Medulla oblongata (tissue), 1 donor: ENCODE measurements at regions not wholly inside any gene's neighbourhood (a gene's known extent, or its start where the extent isn't known, plus 50 kb on each side); places are given as distances from the start of the nearest gene placed in this dataset.

Experiments used
- DNase-seq: peaks from one replicate; pipeline ENCODE4 v3.0.0-alpha.2; 2015; ENCODE audit errors: extremely low spot score

DNA sequence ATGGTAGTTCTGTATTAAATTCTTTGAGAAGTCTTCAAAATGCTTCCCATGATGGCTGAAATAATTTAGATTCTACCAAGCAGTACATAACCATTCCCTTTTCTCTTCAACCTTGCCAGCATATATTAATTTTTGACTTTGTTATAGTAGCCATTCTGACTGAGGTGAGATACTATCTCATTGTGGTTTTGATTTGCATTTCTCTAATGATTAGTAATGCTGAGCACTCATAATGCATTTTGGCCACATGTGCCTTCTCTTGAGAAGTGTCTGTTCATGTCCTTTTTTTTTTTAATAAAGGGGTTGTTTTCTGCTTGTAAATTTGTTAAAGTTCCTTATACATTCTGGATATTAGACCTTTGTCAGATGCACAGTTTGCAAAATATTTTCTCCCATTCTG is 173.9 kb downstream of the CALCRL start:
- no peak for DNase-seq

DNA sequence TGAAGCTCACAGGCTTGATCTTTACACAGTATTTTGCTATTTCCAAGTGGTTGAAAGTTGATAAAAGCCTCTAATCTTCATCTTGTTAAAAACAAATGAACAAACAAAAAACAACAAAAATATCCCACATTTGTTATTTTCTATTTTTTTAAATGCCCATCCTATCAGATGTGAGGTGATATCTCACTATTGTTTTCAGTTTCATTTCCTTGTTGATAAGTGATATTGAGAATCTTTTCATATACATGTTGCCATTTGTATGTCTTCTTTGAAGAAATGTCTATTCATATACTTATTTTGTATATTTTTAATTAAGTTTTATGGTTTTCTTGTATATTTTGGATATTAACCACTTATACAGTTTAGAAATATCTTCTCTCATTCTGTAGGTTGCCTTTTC is 175.8 kb downstream of the CALCRL start:
- DNase-seq, result no peak

DNA sequence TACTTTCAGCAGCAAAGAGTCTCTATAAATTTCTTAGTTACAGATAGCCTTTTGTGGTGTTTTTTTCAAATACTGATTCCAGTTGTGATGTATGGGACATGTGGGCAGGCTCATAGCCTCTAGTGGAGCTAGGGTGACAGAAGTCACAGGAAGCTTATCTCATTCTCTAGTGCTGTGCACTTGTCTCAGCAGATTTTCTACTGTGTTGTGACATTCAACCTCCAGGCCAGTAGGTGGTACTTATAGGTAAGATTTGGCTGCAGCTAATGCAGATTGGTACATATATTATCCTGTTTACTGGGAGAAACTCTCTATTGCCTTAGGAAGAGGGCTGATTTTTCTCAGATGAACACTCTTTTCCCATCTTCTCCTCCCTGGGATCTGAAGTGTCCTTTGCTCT is 176.2 kb downstream of the CALCRL start:
- no peak for DNase-seq

DNA sequence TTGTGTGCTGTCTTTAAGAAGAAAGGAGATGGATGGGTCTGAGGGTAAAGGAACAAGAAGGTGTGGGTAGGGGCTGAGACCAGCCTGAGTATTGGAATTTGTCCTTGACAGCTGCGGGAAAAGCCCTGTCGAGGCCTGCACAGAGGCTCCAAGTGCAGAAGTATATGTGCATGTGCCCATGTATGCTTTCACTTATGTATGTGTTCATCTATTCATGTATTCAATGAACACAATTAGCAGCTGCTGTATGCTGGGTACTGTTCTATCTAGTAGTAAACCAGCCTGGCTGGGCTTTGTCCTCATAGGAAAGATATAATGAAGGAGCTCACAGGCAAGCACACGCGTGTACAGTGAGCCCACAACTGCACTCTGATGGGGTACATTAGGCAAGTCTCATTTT is 181.4 kb downstream of the CALCRL start:
- DNase-seq, result no peak

DNA sequence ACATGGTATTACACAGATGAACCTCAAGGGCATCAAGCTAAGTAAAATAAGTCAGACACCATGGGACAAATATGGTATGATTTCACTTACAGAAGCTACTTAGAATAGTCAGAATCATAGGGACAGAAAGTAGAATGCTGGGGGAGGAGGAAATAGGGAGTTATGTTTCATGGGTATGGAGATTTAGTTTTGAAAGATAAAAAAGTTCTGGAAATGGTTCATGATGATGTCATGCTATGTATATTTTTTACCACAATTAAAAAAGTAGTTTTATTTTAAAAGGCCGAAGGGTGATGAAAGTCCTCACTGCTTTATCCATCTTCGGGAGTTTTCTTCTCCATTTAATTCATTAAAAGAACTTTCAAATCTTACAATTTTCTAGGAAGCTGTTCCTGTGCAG is 181.9 kb downstream of the CALCRL start:
- no peak for DNase-seq

DNA sequence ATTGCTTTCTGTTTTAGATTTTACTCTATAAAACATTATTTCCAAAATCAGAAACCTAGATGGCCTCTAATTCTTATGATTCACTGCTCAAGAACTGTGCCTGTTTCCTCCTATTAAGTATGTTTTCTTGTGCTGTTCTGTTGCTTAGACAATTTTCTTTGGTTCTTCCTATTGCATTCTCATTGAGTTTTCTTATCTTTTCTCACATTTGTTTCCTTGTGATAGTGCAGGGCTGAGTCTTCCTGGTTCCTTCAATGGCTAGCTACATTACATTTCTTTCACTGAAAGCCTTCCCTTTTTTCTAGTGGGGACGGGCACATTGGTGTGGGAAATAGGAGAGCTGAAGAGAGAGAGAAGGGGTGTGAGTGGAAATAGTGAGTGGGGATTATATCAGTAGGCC is 183.4 kb downstream of the CALCRL start:
- DNase-seq, result no peak

DNA sequence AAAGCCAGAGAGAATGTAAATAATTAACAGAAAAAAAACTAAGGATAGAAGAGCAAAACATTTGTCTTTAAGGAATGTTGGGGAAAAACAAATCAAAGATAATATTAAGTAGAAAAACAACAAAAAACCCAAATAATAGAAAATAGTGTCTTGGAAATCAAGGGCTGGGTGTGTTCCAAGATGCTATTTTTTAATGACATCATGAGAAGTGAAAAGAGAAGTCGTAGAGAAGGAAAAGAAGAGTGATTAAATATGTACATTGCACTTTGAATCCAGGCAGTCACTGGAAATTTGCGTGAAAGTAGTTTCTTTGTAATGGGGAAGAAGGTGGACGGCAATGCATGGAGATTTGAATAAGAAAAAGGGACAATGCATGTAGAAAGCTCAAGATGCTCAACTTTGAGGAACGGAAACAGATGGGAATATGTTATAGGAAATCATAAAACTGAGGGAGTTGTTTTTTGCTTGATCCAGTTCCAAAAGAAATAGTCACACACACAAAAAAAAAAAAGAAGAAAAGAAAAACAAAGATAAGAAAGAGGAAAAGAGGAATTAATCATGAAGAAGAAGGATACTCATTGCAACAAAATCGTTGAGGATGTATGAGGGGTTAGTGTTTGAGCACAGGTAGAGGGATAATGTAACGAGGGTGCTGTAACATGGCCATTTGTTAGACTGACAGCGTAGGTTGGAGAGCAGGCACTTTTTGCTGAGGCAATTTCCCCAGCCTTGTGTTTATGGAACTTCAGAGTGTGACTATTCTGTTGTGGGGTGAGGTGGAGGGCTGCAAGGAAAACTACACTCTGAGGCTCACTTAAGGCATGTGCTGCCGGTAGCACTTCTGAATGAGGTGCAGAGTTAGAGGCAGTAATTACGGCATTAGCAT is 184.1 kb downstream of the CALCRL start:
- no peak for DNase-seq

DNA sequence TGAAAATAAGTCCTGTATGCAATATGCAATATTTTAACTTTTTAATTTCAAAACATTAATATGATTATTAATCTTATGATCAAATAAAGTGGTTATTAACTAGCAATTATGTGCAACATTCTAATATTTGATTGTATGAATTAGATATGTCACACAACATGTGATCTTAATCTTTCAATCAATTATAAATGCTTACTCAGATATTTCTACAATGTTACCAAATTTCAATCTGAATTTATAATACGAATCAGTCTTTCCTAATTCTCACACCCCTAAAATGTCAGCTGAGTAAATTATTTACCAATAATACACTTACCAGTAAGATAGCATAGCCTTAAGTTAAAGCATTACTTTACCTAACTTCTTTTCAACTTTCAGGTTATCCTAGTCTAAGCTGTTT is 186.3 kb downstream of the CALCRL start:
- DNase-seq, result no peak

DNA sequence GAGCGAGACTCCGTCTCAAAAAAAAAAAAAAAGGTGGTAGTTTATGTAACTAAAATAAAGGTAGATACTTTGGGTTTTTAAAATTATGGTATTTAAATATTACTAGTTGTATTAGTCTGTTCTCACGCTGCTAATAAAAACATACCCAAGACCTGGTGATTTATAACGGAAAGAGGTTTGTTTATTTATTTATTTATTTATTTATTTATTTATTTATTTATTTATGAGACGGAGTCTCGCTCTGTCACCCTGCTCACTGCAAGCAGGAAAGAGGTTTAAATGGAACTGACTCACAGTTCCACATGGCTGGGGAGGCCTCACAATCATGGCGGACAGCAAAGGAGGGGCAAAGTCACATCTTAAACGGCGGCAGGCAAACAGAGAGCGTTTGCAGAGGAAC is 196.0 kb downstream of the CALCRL start:
- DNase-seq, result no peak

DNA sequence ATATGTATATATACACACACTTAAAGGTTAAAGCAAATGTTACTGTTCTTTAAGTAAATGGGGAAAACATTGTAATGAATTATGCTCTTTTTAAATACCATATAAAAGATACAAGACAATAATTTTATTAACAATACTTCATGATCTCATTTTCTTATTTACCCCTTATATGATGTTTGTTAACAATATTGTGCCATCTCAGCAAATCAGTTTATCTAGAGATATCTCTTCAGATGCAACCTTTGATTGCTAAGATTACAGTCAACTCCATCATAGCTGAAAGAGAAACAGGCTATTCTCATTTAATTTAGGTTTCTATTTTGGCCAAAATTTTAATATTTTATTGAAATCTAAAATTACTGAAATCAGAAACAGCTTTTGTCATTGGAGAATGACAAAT is 197.9 kb downstream of the CALCRL start:
- DNase-seq, result no peak

DNA sequence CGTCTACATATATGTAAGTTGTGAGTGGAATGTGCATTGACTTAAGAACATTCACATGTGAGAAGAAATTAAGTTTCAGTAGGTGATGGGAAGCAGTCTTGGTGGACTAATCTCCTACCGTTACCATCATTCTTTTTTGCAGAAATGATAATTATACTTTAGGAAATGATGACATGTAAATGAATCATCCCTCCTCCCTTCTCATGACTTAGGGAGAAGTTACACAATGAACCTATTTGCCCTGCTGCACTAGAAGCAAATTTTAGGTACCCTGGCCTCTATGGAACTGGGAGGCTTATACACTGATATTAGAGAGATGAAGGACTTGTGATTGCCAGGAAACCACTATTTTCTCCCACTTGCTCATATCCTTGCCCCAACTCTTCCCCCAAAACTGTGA is 214.2 kb downstream of the CALCRL start:
- DNase-seq, result no peak

DNA sequence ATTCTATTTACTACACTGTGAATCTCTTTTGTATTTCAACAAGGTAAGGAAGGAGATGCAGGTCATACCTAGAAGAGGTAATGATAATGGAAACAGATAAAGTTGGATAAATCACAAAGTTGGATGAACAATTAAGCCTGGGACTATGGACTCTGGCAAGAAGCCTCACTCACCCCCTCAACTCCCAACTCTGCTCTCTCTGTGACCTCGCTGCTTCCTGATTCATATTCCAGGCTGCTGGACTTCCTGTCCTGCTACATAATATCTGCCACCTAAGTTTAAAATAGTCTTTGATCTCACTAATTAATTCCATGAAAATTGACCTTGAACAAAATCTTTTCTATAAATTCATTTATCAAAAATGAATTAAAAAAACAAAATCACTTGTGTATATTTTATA is 215.3 kb downstream of the CALCRL start:
- no peak for DNase-seq

DNA sequence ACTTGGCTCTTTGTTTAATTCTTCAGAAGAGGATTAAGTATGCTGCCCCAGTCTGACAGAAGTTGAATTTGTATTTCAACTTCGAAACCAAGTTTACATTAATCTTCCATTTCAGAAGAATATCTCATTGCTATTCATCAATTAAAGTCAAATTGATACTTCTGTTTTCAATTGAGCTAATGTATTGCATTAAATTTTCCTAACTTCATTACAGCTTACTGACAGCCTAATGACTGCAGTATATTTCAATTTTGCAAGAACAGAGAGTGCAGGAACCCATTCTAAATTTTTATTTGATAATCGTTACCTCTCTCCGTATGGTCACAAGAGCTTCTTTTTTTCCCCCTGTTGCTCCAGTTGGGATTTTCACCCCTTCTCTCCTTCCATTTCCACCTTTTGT is 218.0 kb downstream of the CALCRL start:
- DNase-seq, result no peak

DNA sequence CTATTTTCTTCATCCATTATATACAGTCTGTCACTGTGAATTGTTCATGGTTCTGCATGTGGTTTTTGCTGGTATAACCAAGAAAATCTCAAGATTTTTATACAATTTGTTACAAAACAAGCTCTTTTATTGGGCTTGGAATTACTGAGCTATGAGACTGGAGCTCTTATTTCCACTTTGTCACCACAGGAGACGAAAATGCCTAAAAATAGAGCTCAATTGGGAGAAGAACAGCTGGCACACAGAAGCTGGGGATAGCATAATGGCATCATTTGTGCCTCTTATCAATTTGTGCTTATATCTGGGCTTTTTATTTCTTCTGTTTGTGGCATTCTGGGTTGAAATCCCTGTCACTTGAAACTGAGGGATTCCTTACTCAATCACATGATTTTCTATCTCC is 219.1 kb downstream of the CALCRL start:
- DNase-seq, result no peak

DNA sequence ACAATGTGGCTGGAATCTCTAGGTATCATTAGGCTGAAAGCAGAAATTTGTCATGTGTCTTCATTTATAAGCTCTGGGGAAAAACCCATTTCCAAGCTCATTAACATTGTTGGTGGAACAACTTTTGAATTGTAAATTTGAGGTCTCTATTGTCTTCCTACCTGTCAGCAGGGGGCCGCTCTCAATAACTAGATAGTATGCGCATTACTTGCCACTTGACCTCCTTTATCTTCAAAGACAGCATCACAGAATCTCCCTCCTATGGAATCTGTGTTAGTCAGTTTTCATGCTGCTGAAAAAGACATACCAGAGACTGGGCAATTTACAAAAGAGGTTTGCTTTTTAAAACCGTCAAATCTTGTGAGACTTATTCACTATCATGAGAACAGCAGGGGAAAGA is 223.1 kb downstream of the CALCRL start:
- no peak for DNase-seq

DNA sequence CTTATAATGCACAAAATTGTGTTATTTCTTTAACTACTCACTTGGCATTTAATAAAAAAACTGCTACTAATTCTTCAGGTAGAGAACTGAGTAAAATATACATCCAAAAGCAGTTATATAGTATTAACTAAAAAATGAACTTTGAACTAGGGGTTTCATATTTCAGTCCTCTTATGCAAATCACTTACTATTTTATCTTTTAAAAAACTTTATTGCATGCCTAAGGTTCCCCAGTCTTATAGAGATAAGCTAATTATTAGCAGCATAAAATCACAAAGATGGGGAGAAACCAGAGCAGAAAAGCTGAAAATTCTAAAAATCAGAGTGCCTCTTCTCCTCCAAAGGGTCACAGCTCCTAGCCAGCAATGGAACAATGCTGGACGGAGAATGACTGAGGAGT is 228.0 kb downstream of the CALCRL start:
- no peak for DNase-seq

DNA sequence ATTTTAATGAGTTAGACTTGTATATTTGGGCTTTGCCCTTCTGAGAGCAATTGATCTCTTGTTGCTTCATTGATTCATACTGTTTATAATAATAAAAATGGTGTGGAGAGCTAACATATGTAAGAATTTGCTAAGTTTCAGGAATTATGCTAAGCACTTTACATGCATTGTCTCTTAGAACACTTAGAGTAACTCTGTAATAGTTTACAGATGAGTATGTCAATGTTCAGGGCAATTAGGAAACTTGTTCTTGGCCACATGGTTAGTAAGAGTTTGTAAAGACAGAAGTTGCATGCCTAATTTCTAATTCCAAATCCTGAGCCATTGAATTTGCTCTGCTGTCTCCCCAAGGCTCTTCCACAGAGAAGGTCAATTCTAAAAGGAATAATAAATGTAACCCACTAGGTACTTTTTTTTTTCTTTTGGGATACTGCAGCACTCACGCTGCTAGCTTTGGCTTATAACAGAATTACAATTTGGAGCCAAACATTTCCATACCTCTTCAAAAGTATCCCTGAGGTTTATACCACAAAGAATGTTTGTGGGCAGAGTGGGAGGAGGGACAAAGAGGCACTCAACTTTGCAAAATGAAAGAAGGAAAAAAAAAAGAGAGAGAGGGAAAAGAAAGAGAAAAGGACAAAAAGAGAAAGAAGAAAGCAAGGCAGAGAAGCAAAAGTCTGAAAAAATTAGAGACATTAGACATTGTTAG is 232.4 kb downstream of the CALCRL start:
- no peak for DNase-seq

DNA sequence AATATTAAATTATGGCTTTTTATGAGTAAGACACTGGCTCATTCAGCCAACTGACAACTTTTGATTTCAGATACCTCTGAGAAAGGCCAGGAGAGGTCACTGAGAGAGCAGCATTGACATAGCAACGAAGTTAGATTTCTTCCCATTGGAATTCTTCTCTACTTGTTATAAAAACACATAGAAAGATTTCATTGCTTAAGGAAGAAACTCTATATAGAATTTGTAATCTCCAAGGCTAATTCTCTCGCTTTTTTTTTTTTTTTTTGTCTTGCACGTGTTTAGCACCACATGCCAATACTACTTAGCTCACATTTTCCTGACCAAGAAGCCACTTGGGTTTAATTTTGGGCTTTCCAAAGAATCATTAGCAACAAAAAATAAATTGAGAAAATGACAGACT is 233.7 kb downstream of the CALCRL start:
- DNase-seq, result no peak

DNA sequence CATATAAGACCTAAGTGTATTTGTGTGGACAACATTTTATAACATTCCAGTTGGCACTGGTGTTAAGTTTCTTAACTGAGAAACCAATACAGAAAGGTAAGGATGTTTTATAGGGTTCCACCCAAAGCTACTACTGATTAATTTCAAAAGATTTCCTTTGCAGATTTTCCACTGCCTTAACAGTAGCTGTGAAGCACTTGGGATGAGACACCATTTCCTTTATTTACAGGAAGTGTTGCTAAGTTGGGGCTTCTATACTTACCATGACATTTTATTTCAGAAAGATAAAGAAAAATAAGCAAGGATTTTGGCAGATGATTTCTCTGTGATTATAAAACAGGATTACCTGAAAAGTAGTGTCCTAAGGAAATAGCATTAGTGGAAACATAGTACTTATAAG is 234.3 kb downstream of the CALCRL start:
- DNase-seq, result no peak

DNA sequence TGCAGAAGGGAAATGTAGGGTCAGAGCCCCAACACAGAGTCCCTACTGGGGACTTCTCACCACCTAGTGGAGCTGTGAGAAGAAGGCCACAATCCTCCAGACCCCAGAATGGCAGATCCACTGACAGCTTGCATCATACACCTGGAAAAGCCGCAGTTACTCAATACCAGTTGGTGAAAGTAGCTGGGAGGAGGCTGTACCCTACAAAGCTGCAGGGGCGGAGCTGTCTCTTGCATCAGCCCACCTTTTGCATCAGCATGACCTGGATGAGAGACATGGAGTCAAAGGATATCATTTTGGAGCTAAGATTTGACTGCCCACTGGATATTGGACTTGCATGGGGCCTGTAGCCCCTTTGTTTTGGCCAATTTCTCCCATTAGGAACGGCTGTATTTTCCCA is 237.3 kb downstream of the CALCRL start:
- no peak for DNase-seq

DNA sequence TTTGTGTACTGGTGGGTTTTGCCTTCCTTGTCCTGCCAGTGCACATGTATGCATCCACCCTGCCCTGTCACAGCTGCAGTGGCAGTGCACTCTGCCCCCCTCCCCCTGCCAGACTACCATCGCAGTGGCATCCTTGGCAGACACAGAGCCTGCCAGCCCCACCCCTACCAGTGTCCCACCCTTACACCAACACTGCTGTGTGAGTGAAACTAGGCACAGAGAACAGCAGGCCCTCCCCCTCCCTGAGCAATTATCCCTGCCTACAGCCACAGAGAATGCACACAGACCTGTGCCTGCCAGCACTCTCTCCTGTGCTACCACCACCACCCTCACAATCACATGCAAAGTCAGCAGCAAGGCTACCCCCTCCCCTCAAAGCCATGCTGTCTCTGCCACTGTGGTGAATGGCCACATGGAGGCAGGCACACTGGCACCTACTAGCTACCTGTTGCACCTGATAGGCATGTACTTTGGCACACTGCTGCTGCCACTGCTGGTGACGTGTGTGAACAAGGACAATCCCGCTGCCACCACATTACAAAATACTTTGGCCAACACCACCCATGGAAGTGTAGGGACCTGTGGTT is 239.8 kb downstream of the CALCRL start:
- DNase-seq, result no peak

DNA sequence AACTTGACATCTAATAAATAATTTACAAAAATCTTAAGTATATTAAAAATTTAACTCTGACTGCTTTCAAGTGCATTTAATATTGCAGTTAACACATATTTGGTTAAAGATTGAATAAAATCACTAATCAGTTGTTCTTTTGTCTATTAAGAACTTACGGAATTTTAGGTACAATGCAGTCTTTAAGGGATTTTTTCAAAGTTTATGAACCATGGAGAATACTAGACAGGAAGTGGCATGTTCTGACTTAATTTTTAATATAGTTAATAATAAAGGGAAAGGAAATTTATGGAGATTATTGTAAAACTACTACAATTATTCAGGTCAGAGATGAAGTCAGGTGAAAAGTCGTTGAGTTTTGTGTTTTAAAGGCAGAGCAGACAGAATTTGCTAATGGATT is 240.9 kb downstream of the CALCRL start:
- no peak for DNase-seq

DNA sequence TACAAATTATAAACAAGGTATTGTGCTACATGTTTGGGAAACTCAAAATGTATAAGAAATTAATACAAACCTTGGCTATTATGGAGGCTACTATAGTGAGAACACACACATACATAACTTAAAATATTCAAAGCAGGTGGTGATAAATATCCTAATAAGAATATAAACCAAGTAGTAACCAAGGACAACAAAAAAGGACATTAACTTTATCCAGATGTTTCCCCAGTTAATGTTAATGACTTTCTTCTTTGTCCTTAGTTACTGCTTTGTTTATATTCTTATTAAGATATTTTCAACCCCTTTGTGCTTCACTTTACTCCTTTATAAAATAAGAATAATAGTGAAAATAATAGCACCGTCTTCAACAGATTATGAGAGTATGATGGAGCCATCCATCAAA is 241.6 kb downstream of the CALCRL start:
- no peak for DNase-seq
